ENCODE measurements at regions not wholly inside any gene's neighbourhood (a gene's known extent, or its start where the extent isn't known, plus 50 kb on each side); places are given as distances from the start of the nearest gene placed in this dataset.

- TF ChIP-seq CTCF (IDR thresholded peaks at IDR 0.05; ENCODE audit: insufficient read depth, low read length, poor library complexity, severe bottlenecking), result no peak
- no peak for TF ChIP-seq EZH2phosphoT487 (conservative IDR thresholded peaks at IDR 0.05; ENCODE audit: low read length)
Measured at GRCh38 chr2:188023035-188023434, 268.6 kb upstream of the GULP1 start.
